Endothelial cell of umbilical vein (primary cell): ENCODE measurements at regions not wholly inside any gene's neighbourhood (a gene's known extent, or its start where the extent isn't known, plus 50 kb on each side); places are given as distances from the start of the nearest gene placed in this dataset.

Experiments
- BruUV-seq: library from RNA; stranded (reverse); fragments of 400-500 nt; replicated peaks from 2 replicates; lab custom pipeline; 2021; lab: Mats Ljungman, UMichigan
- CTCF ChIA-PET: fragments of 300-600, 350-600 bp; sonication (Branson Sonifier 250); formaldehyde crosslinking; loops from one replicate; lab custom pipeline; 2021; ENCODE audit warnings: antibody characterized with exemption, inconsistent platforms; lab: Charles Lee
- POLR2A ChIA-PET: fragments of 300-600, 350-600 bp; sonication (Branson Sonifier 250); formaldehyde crosslinking; loops from one replicate; lab custom pipeline; 2021; ENCODE audit warnings: antibody characterized with exemption, inconsistent platforms; lab: Charles Lee
- DNase-seq: peaks from one replicate; pipeline ENCODE4 v3.0.0-alpha.2; 2011; ENCODE audit warnings: low read depth, low spot score
- FAIRE-seq: peaks from 2 replicates; lab custom pipeline; 2011; peaks lifted over from hg19 to GRCh38; lab: Jason Lieb, UNC
- H2AFZ ChIP-seq: 2 replicates; pipeline ENCODE4 v1.6.0; 2012; ENCODE audit warnings: low read depth, low read length, control low read depth, inconsistent platforms
- H3K27ac ChIP-seq: 2 replicates; pipeline ENCODE4 v1.5.1; 2011; ENCODE audit warnings: low read depth, mild to moderate bottlenecking, control low read depth, low read length, moderate library complexity; ENCODE audit not compliant: insufficient read depth
- H3K27me3 ChIP-seq, 2 experiments: 2 replicates each; pipeline versions ENCODE4 v1.6.0 to v1.6.1; 2011; ENCODE audit warnings: low read length in 2 of 2, mixed read lengths in 1 of 2; ENCODE audit not compliant: control insufficient read depth in 2 of 2, insufficient read depth in 2 of 2
- H3K36me3 ChIP-seq, 2 experiments: 2 replicates in 1 of 2; 3 replicates in 1 of 2; pipeline ENCODE4 v1.5.1; 2011; ENCODE audit warnings: low read length in 2 of 2, mild to moderate bottlenecking in 1 of 2, moderate library complexity in 1 of 2; ENCODE audit not compliant: control insufficient read depth in 2 of 2, insufficient read depth in 2 of 2; ENCODE audit errors: extremely low read depth in 1 of 2
- H3K4me1 ChIP-seq: 3 replicates; pipeline ENCODE4 v1.5.1; 2011; ENCODE audit warnings: mild to moderate bottlenecking, low read length; ENCODE audit not compliant: control insufficient read depth, insufficient read depth; ENCODE audit errors: extremely low read depth
- H3K4me2 ChIP-seq: 2 replicates; pipeline ENCODE4 v1.6.1; 2011; ENCODE audit warnings: low read length, control low read depth, mixed read lengths; ENCODE audit not compliant: insufficient read depth
- H3K4me3 ChIP-seq, 3 experiments: fragments of 200-600 bp in 1 of 3; sonication (generic), shearing (Covaris generic) in 1 of 3; replicated peaks in 1 of 3; 2 replicates each; pipeline ENCODE4 v1.5.1; 2011 to 2016; ENCODE audit warnings: control low read depth in 3 of 3, low read length in 3 of 3, mild to moderate bottlenecking in 2 of 3, inconsistent platforms in 1 of 3, low read depth in 1 of 3, moderate library complexity in 1 of 3; ENCODE audit not compliant: insufficient read depth in 1 of 3
- H3K79me2 ChIP-seq: 2 replicates; pipeline ENCODE4 v1.6.0; 2012; ENCODE audit warnings: low read length, inconsistent platforms; ENCODE audit not compliant: control insufficient read depth, insufficient read depth
- H3K9ac ChIP-seq: replicated peaks from 2 replicates; pipeline ENCODE3; 2011; ENCODE audit warnings: low read length, control low read depth; ENCODE audit not compliant: insufficient read depth; ENCODE audit errors: extremely low read depth
- H3K9me1 ChIP-seq: replicated peaks from 3 replicates; pipeline ENCODE4 v1.6.0; 2011; ENCODE audit warnings: mild to moderate bottlenecking, low read length; ENCODE audit not compliant: control insufficient read depth, insufficient read depth; ENCODE audit errors: extremely low read depth
- H3K9me3 ChIP-seq: replicated peaks from 2 replicates; pipeline ENCODE4 v1.5.1; 2012; ENCODE audit warnings: low read length, inconsistent platforms; ENCODE audit not compliant: control insufficient read depth, insufficient read depth
- H4K20me1 ChIP-seq: replicated peaks from 2 replicates; pipeline ENCODE3; 2011; ENCODE audit warnings: mild to moderate bottlenecking, low read length; ENCODE audit not compliant: control insufficient read depth, insufficient read depth; ENCODE audit errors: extremely low read depth
- EZH2 ChIP-seq: IDR thresholded peaks from 2 replicates; pipeline ENCODE4 v1.6.1; 2012; ENCODE audit warnings: borderline replicate concordance, low read depth, mild to moderate bottlenecking, moderate library complexity, low read length, inconsistent platforms; ENCODE audit not compliant: severe bottlenecking
- FOS ChIP-seq: IDR thresholded peaks from 2 replicates; pipeline ENCODE4 v1.6.1; 2011; ENCODE audit warnings: mild to moderate bottlenecking, low read length, moderate library complexity, borderline replicate concordance; ENCODE audit not compliant: insufficient read depth
- GATA2 ChIP-seq: IDR thresholded peaks from 2 replicates; pipeline ENCODE4 v1.7.0; 2011; ENCODE audit warnings: low read depth, mild to moderate bottlenecking, moderate library complexity, mixed read lengths, low read length; ENCODE audit not compliant: insufficient read length, insufficient read depth
- JUN ChIP-seq: IDR thresholded peaks from 2 replicates; pipeline ENCODE4 v1.6.1; 2011; ENCODE audit warnings: borderline replicate concordance, low read depth; ENCODE audit not compliant: insufficient read length, insufficient read depth
- MYC ChIP-seq: IDR thresholded peaks from one replicate; pipeline ENCODE4 v1.6.1; 2011; ENCODE audit warnings: mild to moderate bottlenecking, low read depth, low read length
- POLR2A ChIP-seq: IDR thresholded peaks from 2 replicates; pipeline ENCODE4 v1.6.1; 2012; ENCODE audit warnings: low read depth, mild to moderate bottlenecking, control low read depth, low read length
- POLR2AphosphoS5 ChIP-seq: IDR thresholded peaks from 2 replicates; pipeline ENCODE4 v1.6.1; 2012; ENCODE audit warnings: low read depth, mild to moderate bottlenecking, control low read depth, low read length, moderate library complexity; ENCODE audit not compliant: insufficient read depth
- dilution Hi-C: fragments of 300-500 bp; cut with MboI; formaldehyde crosslinking; loops from one replicate; pipeline ENCODE4 v1.15.0; 2019; ENCODE audit warnings: low sequenced_read_pairs; ENCODE audit not compliant: extremely low pct_ligation_motif_present
- intact Hi-C: fragments of 100-400 bp; cut with micrococcal nuclease; formaldehyde crosslinking; loops from one replicate; pipeline ENCODE4 v1.10.0; 2022
- TF ChIP-seq, protein P1 (sequence below), 2 donors: IDR thresholded peaks; 1 replicate in 1 of 2; 2 replicates in 1 of 2; pipeline ENCODE4 v1.5.1; 2011; ENCODE audit warnings: low read length in 2 of 2, mild to moderate bottlenecking in 2 of 2, moderate library complexity in 2 of 2, control low read depth in 1 of 2, inconsistent platforms in 1 of 2, low read depth in 1 of 2; ENCODE audit not compliant: insufficient read depth in 1 of 2; ENCODE audit errors: extremely low read depth in 1 of 2
- TF ChIP-seq, protein P2 (sequence below): IDR thresholded peaks from 2 replicates; pipeline ENCODE4 v1.6.1; 2011; ENCODE audit not compliant: insufficient read depth, insufficient read length

- H3K9ac ChIP-seq, result no peak overlapping the region
- no peaks in the 10 kb centered on the region for H3K9me1 ChIP-seq
- no peak for DNase-seq
- no peak overlapping the region for H2AFZ ChIP-seq
- peaks cover 4% of the 10 kb centered on the region for H3K4me1 ChIP-seq
- ChIA-PET POLR2A (no interaction called here), CTCF (no interaction called here)
- no peaks in the 10 kb centered on the region for H4K20me1 ChIP-seq
- dilution Hi-C loops, result no loop called here
- no peak overlapping the region for H3K4me2 ChIP-seq
- no peaks in the 10 kb centered on the region for H3K27me3 ChIP-seq
- no peaks in the 10 kb centered on the region for H3K79me2 ChIP-seq
- intact Hi-C loops, result no loop called here
- no peak overlapping the region for H3K27ac ChIP-seq
- no peak for TF ChIP-seq EZH2
- no peak for TF ChIP-seq POLR2A
- TF ChIP-seq POLR2AphosphoS5, result no peak
- no peak for TF ChIP-seq GATA2
- TF ChIP-seq, protein P1, sequence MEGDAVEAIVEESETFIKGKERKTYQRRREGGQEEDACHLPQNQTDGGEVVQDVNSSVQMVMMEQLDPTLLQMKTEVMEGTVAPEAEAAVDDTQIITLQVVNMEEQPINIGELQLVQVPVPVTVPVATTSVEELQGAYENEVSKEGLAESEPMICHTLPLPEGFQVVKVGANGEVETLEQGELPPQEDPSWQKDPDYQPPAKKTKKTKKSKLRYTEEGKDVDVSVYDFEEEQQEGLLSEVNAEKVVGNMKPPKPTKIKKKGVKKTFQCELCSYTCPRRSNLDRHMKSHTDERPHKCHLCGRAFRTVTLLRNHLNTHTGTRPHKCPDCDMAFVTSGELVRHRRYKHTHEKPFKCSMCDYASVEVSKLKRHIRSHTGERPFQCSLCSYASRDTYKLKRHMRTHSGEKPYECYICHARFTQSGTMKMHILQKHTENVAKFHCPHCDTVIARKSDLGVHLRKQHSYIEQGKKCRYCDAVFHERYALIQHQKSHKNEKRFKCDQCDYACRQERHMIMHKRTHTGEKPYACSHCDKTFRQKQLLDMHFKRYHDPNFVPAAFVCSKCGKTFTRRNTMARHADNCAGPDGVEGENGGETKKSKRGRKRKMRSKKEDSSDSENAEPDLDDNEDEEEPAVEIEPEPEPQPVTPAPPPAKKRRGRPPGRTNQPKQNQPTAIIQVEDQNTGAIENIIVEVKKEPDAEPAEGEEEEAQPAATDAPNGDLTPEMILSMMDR (IDR thresholded peaks at IDR 0.05; ENCODE audit: extremely low read depth in 1 of 2, insufficient read depth in 1 of 2, low read depth in 1 of 2, low read length in 2 of 2), result no peak
- no peak for TF ChIP-seq JUN
- TF ChIP-seq, protein P2, sequence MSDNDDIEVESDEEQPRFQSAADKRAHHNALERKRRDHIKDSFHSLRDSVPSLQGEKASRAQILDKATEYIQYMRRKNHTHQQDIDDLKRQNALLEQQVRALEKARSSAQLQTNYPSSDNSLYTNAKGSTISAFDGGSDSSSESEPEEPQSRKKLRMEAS, result no peak
- TF ChIP-seq FOS, result no peak
- TF ChIP-seq MYC, result no peak
- BruUV-seq, result no TSS peak
- H3K9me3 ChIP-seq, result no peaks in the 10 kb centered on the region
- H3K36me3 ChIP-seq, result no peaks in the 10 kb centered on the region
- no peak overlapping the region for H3K4me3 ChIP-seq
- FAIRE-seq, result no peak
Observed at GRCh38 chr12:93319523-93320050, 58.1 kb upstream of the NUDT4 start.
